Urinary bladder (tissue), 3 donors: ENCODE measurements at regions not wholly inside any gene's neighbourhood (a gene's known extent, or its start where the extent isn't known, plus 50 kb on each side); places are given as distances from the start of the nearest gene placed in this dataset.

Experiments
- DNase-seq: peaks from one replicate; pipeline ENCODE4 v3.0.0-alpha.2; 2015; ENCODE audit errors: extremely low spot score
- H3K27ac ChIP-seq: one replicate; pipeline ENCODE4 v1.5.1; 2013; ENCODE audit warnings: low read depth, mild to moderate bottlenecking, moderate library complexity
- H3K36me3 ChIP-seq: one replicate; pipeline ENCODE4 v1.6.1; 2013; ENCODE audit warnings: mild to moderate bottlenecking, moderate library complexity; ENCODE audit not compliant: insufficient read depth
- H3K4me1 ChIP-seq: one replicate; pipeline ENCODE4 v1.6.1; 2013; ENCODE audit warnings: mild to moderate bottlenecking, moderate library complexity; ENCODE audit not compliant: insufficient read depth
- H3K4me3 ChIP-seq: one replicate; pipeline ENCODE4 v1.5.1; 2013; ENCODE audit warnings: low read depth, low read length
- WGBS: extraction: QIAGEN DNeasy Blood & Tissue Kit; methylation state at CpG from one replicate; pipeline ENCODE4 v1.1.7; 2013; 5-methylcytosine and 5-hydroxymethylcytosine counted together
- donor health status: healthy with polysubstance abuse.
- donor health status: healthy.

GRCh38 chr1:209038735-209039134, 544.8 kb upstream of the CAMK1G start:
- Histone ChIP-seq H3K4me3 (no peak overlapping the region), H3K4me1 (no peaks in the 10 kb centered on the region), H3K36me3 (no peaks in the 10 kb centered on the region), H3K27ac (no peak overlapping the region)
- WGBS, result 91% methylated on average over 1 of the region's 1 CpG
- no peak for DNase-seq

GRCh38 chr1:209040351-209040750, 543.2 kb upstream of the CAMK1G start:
- H3K27ac ChIP-seq, result no peak overlapping the region
- DNase-seq, result no peak
- H3K36me3 ChIP-seq, result no peaks in the 10 kb centered on the region
- H3K4me3 ChIP-seq, result no peak overlapping the region
- no peaks in the 10 kb centered on the region for H3K4me1 ChIP-seq
- WGBS, result 90% methylated on average over 3 of the region's 3 CpGs

DNA sequence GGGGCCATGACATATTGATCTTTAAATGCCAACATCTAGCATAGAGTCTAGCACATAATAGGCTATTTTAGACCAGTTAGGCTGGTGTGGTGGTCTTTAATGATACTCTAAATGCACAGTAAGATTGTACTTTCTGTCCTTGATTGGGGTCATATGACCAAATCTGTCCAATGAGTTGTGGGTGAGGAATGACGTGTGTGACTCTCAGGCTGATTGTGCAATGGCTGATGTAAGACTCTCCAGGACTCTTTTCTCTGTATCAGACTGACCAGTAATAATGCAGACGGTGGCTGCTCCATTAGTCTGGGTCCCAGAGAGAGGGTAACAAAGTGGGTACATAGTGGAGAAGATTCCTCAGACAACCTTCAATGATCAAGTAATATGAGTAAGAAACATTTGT, 541.6 kb upstream of the CAMK1G start:
- DNase-seq, result no peak
- Histone ChIP-seq H3K36me3 (no peaks in the 10 kb centered on the region), H3K4me1 (no peaks in the 10 kb centered on the region), H3K4me3 (no peak overlapping the region), H3K27ac (no peak overlapping the region)
- WGBS, result 87% methylated on average over 2 of the region's 2 CpGs

DNA sequence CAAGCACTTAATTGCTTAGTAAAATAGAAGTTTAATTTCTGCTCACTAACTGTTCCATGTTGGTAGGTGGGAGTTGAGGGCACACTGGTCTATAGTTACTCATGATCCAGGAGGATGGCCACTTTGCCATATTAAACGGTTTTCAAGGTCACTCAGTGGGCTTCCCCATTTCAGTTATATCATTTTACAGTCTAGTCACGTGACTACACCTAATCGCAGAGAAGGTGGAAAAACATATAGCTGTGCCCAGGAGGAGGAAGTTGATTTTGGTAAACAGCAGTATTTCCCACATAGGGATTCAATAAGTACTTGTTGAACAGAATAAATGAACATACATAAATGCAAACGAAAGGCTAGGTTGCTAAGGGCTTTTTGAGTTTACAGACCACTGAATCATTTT, 541.1 kb upstream of the CAMK1G start:
- Histone ChIP-seq H3K36me3 (no peaks in the 10 kb centered on the region), H3K27ac (no peak overlapping the region), H3K4me3 (no peak overlapping the region), H3K4me1 (no peaks in the 10 kb centered on the region)
- no peak for DNase-seq
- WGBS, result 89% methylated on average over 4 of the region's 4 CpGs

DNA sequence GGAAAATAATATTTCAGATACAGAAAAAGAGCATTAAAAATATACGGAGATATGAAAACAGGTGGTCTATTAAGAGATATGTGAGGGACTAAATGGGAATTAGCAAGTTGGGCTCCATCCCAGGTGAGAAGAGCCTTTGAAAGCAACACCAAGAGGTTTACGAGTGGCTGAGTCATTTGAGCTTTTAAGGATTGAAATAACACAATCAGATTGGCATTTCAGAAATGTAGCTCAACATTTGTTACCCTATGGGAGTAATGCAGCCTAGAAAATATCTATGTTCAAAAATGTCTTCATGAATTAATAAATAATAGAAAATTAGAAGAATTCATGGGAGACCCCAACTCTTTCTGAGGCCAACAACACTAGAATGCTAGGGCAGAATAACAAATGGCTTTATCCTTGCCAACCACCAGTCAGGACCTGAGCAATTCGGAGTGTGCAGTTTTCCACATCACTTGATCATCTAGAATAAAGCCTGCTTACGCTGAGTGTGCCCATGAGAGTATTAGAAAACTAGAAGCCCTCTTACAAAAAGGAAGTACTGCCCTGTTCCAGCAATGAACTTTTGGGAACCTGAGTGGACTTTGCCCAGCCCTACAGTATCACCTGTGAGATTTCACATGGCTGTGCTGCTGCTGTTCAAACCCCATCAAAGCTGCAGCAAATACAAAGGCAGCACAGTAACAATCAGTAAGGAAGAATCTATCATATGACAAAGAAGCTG, 538.0 kb upstream of the CAMK1G start:
- no peak for DNase-seq
- no peak overlapping the region for H3K4me3 ChIP-seq
- H3K4me1 ChIP-seq, result no peaks in the 10 kb centered on the region
- no peaks in the 10 kb centered on the region for H3K36me3 ChIP-seq
- WGBS, result 79% methylated on average over 4 of the region's 4 CpGs
- H3K27ac ChIP-seq, result no peak overlapping the region

DNA sequence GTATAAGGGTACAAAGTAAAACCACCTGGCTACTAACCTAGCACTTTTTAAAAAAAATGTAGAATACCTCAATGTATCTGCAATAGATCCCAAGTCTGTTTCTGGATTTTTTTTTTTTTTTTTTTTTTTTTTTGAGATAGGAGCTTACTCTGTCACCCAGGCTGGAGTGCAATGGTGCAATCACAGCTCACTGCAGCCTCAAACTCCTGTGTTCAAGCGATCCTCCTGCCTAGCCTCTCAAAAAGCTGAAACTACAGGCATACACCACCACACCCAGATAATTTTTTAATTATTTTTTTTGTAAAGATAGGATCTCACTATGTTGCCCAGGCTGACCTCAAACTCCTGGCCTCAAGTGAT, 537.5 kb upstream of the CAMK1G start:
- no peaks in the 10 kb centered on the region for H3K36me3 ChIP-seq
- 91% methylated on average over 1 of the region's 1 CpG for WGBS
- no peaks in the 10 kb centered on the region for H3K4me1 ChIP-seq
- no peak overlapping the region for H3K4me3 ChIP-seq
- no peak for DNase-seq
- H3K27ac ChIP-seq, result no peak overlapping the region

GRCh38 chr1:209046935-209047334, 536.6 kb upstream of the CAMK1G start:
- no peaks in the 10 kb centered on the region for H3K4me1 ChIP-seq
- no peak overlapping the region for H3K27ac ChIP-seq
- no peak overlapping the region for H3K4me3 ChIP-seq
- 93% methylated on average over 4 of the region's 4 CpGs for WGBS
- no peak for DNase-seq
- H3K36me3 ChIP-seq, result no peaks in the 10 kb centered on the region

GRCh38 chr1:209048941-209049669, 534.4 kb upstream of the CAMK1G start:
- DNase-seq, result no peak
- Histone ChIP-seq H3K36me3 (no peaks in the 10 kb centered on the region), H3K4me3 (no peak overlapping the region), H3K4me1 (no peaks in the 10 kb centered on the region), H3K27ac (no peak overlapping the region)
- 66% methylated on average over 5 of the region's 5 CpGs for WGBS

DNA sequence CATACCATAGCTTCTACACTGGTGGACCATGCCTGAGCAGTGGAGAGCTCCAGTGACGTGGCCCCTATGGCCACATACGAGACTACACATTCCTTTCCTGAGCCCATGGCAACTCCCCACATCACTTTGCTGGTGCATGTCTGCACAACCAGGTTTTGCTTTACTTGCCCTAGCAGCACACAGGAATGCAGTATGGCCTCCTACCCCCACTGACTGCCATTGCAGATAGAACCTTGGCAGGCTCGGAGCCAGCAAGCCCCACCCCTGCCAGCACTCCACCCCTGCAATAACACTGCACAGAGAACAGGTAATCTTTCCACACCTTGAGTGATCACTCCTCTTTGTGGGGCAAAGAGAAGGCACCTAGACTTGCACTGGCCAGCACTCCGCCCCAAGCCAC, 531.9 kb upstream of the CAMK1G start:
- Histone ChIP-seq H3K27ac (no peak overlapping the region), H3K36me3 (no peaks in the 10 kb centered on the region), H3K4me3 (no peak overlapping the region), H3K4me1 (no peaks in the 10 kb centered on the region)
- WGBS, result 90% methylated on average over 4 of the region's 4 CpGs
- DNase-seq, result no peak

- H3K4me3 ChIP-seq, result no peak overlapping the region
- no peak overlapping the region for H3K27ac ChIP-seq
- H3K36me3 ChIP-seq, result no peaks in the 10 kb centered on the region
- WGBS, result 94% methylated on average over 2 of the region's 2 CpGs
- no peaks in the 10 kb centered on the region for H3K4me1 ChIP-seq
- DNase-seq, result no peak
Measured at GRCh38 chr1:209053587-209053986, 529.9 kb upstream of the CAMK1G start.

- no peaks in the 10 kb centered on the region for H3K4me1 ChIP-seq
- no peak overlapping the region for H3K4me3 ChIP-seq
- H3K27ac ChIP-seq, result no peak overlapping the region
- no peak for DNase-seq
- H3K36me3 ChIP-seq, result no peaks in the 10 kb centered on the region
- WGBS, result 92% methylated on average over 1 of the region's 1 CpG
Measured at GRCh38 chr1:209057083-209057482, 526.4 kb upstream of the CAMK1G start.

GRCh38 chr1:209057901-209058300, 525.6 kb upstream of the CAMK1G start:
- no peaks in the 10 kb centered on the region for H3K36me3 ChIP-seq
- WGBS, result 98% methylated on average over 1 of the region's 1 CpG
- no peaks in the 10 kb centered on the region for H3K4me1 ChIP-seq
- DNase-seq, result no peak
- H3K27ac ChIP-seq, result no peak overlapping the region
- no peak overlapping the region for H3K4me3 ChIP-seq

DNA sequence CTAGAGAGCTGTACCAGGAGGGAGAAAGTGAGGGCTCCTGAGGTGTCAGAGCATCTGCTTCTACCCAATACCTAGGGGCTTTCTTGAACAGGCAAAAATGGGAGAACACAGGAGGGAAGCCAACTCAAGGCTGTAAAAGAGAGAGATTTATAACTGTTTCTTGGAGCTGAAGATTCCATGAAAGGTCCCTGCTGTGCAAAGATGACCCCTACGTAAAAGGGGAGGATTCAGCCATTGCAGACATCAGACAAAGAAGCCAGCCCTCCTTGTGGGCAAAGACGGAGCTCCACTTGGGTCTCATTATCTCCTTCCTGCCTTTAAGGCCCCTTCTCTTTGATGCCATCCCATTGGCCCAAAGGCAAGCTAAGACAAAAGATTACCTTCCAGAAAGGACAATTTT, 524.1 kb upstream of the CAMK1G start:
- Histone ChIP-seq H3K4me1 (no peaks in the 10 kb centered on the region), H3K4me3 (no peak overlapping the region), H3K27ac (no peak overlapping the region), H3K36me3 (no peaks in the 10 kb centered on the region)
- WGBS, result 25% methylated on average over 2 of the region's 2 CpGs
- no peak for DNase-seq

GRCh38 chr1:209059981-209060380, 523.5 kb upstream of the CAMK1G start:
- Histone ChIP-seq H3K4me3 (no peak overlapping the region), H3K36me3 (no peaks in the 10 kb centered on the region), H3K4me1 (no peaks in the 10 kb centered on the region), H3K27ac (no peak overlapping the region)
- DNase-seq, result no peak
- WGBS, result 22% methylated on average over 7 of the region's 7 CpGs
